GM10266 (cell line): ENCODE measurements at regions not wholly inside any gene's neighbourhood (a gene's known extent, or its start where the extent isn't known, plus 50 kb on each side); places are given as distances from the start of the nearest gene placed in this dataset.

Experiments
- DNase-seq: peaks from one replicate; pipeline ENCODE4 v3.0.0; 2012; ENCODE audit errors: extremely low spot score
- CTCF ChIP-seq: IDR thresholded peaks from 2 replicates; pipeline ENCODE4 v1.5.1; 2012; ENCODE audit warnings: mild to moderate bottlenecking, low read depth; ENCODE audit not compliant: control insufficient read depth, insufficient read depth; ENCODE audit errors: missing control alignments

- DNase-seq = no peak
- no peak for TF ChIP-seq CTCF
Observed at GRCh38 chr2:18690342-18690741, 101.0 kb upstream of the NT5C1B start.

DNA sequence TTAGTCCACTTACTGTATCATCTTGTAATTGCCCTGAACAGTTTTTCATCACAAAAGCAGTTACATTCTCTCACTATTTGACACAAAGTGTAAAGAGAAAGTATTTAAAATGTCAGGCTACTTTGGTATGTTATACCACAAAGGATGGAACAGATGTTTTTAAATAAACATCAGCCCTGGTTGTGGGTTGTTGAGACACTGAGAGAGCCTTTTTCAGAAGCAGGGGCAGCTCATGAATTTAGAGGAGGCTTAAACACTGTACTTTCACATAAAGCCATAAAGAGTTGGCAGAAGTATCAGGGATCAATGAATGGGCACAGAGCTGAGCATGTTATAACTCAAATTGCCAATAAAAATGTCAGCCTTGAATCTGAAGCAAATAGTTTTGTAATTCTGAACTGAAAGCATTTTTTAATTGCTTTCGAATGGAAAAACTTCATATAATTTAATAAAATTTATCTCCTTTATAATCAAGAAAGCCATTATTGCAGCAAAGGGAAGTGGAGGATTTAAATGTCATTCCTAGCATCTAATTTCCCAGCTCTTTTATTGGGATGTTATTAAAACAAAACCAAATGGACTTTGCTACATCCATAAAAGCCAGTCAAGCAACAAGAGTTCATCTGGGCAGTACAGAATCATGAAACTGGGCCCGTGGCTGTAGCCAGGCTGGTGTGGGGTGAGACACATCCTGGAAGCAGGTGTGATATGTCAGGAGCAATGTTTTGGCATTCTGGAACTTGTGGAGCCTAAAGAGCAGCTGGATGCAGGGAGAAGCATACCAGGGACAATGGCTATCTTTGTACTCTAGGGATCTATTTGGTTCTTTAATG, 95.1 kb upstream of the NT5C1B start:
- no peak for DNase-seq
- no peak for TF ChIP-seq CTCF

DNA sequence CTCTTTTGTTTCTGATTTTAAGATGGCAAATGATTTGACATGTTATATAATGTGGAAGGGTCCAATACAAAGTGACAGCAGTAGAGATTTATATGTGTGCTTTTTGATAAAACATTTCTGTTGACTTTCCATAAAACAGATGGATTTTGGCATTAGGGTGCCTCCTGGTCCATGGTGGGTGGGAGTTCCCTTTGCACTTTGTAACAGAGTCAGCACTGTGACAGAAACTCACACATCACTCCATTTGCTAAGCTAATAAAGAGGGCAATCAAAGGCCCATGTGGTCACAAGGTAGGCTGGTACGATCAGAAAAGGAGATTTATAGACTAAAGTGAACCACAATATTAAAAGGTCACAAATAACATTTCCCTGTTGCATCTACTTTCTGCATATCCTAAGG, 93.3 kb upstream of the NT5C1B start:
- DNase-seq = no peak
- TF ChIP-seq CTCF = no peak

GRCh38 chr2:18677280-18677679, 87.9 kb upstream of the NT5C1B start:
- no peak for DNase-seq
- no peak for TF ChIP-seq CTCF

- no peak for TF ChIP-seq CTCF
- DNase-seq = no peak
Observed at GRCh38 chr2:18674309-18674708, 84.9 kb upstream of the NT5C1B start.

DNA sequence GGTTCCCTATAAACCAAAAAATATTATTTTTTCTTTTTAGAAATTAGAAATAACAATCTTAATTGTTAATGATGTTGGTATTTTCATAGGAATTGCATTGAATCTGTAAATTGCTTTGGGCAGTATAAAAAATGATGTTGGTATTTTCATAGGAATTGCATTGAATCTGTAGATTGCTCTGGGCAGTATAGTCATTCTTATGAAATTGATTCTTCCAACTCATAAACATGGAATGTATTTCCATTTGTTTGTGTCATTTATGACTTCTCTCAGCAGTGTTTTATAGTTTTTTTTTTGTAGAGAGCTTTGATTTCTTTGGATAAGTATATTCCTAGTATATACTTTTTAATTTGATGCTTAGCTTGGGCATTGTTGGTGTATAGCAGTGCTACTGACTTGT, 82.0 kb upstream of the NT5C1B start:
- no peak for DNase-seq
- no peak for TF ChIP-seq CTCF

DNA sequence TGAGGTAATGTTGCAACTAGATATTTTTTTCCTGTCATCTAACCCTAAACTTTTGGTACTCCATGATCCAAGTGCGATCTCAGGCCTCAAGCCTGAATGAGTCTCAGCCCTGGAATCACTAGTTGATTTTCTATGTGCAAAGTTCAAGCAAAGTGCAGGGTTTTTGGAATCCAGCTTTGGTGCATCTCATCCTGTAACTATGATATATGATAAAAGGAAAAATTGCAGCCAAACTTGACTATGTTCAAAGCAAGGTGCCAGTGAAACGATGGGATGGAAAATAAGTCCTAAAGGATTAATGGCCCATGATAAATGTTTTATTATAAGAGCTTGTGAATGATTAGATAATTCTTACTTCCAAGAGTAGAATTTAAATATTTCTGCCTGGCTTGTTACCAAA, 78.9 kb upstream of the NT5C1B start:
- no peak for TF ChIP-seq CTCF
- no peak for DNase-seq
